Esophagus muscularis mucosa (tissue), 2 donors: ENCODE measurements at regions not wholly inside any gene's neighbourhood (a gene's known extent, or its start where the extent isn't known, plus 50 kb on each side); places are given as distances from the start of the nearest gene placed in this dataset.

Experiments used
- POLR2A ChIP-seq: fragments of 450-650 bp; IDR thresholded peaks from one replicate; pipeline ENCODE4 v1.6.1; 2017; ENCODE audit warnings: antibody characterized with exemption, moderate library complexity, mild to moderate bottlenecking, low read depth
- POLR2AphosphoS5 ChIP-seq, 2 donors: sonication (generic); formaldehyde crosslinking; IDR thresholded peaks; one replicate each; pipeline ENCODE4 v1.6.1; 2017; ENCODE audit warnings: antibody characterized with exemption in 2 of 2

DNA sequence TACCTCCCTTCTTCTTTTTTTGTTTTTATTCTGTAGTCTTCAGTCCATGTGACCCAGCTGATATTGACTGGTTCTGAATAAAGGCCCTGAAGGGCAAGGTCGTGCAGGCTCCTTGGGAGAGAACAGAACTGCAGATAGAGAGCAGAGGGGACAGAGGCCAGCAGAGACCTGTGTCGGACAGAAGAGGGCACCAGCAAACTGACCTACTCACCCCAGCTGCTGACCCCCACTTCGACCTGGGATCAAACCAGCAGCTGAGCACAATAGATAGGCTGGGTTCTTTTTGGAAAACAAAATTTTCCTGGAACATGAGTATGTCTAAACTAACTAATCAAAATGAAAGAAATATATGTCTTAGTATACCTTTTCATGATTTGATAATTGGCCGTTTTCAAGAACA, 695.1 kb downstream of the NR2F1-AS1 start:
- no peak for TF ChIP-seq POLR2AphosphoS5 (IDR thresholded peaks at IDR 0.05)
- TF ChIP-seq POLR2A = no peak
